ENCODE measurements at regions not wholly inside any gene's neighbourhood (a gene's known extent, or its start where the extent isn't known, plus 50 kb on each side); places are given as distances from the start of the nearest gene placed in this dataset.

GRCh38 chr5:32501071-32502002, 56.8 kb upstream of the ZFR start:
- H3K36me3 Mint-ChIP-seq (ENCODE audit: low read depth) = no peaks in the 10 kb centered on the region
- no peak overlapping the region for H3K4me3 Mint-ChIP-seq
- POLR2A ChIA-PET = interaction anchor here (1.0 kb wide), 1 partner anchor 82 kb away, joined by 3 read pairs; no protein-coding TSS in a partner anchor
- H3K4me1 Mint-ChIP-seq = peaks cover 15% of the 10 kb centered on the region
- DNase-seq = no peak
- H3K27ac Mint-ChIP-seq = no peak overlapping the region
- H3K9me3 Mint-ChIP-seq = no peaks in the 10 kb centered on the region
- H3K27me3 Mint-ChIP-seq = peaks cover 11% of the 10 kb centered on the region
- CTCF ChIA-PET = interaction anchor here (1.8 kb wide), 1 partner anchor 89 kb away, joined by 9 read pairs; no protein-coding TSS in a partner anchor

GRCh38 chr5:32500181-32500580, 55.6 kb upstream of the ZFR start:
- Mint-ChIP-seq H3K27ac (no peak overlapping the region), H3K9me3 (no peaks in the 10 kb centered on the region), H3K4me3 (no peak overlapping the region), H3K27me3 (peaks cover 5% of the 10 kb centered on the region), H3K4me1 (peaks cover 15% of the 10 kb centered on the region), H3K36me3 (ENCODE audit: low read depth) (no peaks in the 10 kb centered on the region)
- no peak for DNase-seq
- CTCF ChIA-PET = interaction anchor here (1.3 to 1.8 kb wide), 3 partner anchors 10 to 90 kb away, joined by 3 to 10 read pairs (median 9); no protein-coding TSS in a partner anchor
- POLR2A ChIA-PET = no interaction called here

- Mint-ChIP-seq H3K4me1 (peaks cover 11% of the 10 kb centered on the region), H3K9me3 (no peaks in the 10 kb centered on the region), H3K36me3 (ENCODE audit: low read depth) (no peaks in the 10 kb centered on the region), H3K4me3 (no peak overlapping the region), H3K27me3 (peaks cover 1% of the 10 kb centered on the region), H3K27ac (no peak overlapping the region)
- ChIA-PET CTCF (interaction anchor here (1.3 to 1.8 kb wide), 4 partner anchors 10 to 91 kb away, joined by 3 to 10 read pairs (median 7); no protein-coding TSS in a partner anchor), POLR2A (interaction anchor here (1.0 to 1.2 kb wide), 2 partner anchors 54 to 83 kb away, joined by 4 read pairs; partner anchors contain the start of gene ZFR)
- DNase-seq = no peak
Observed at GRCh38 chr5:32499261-32499660, 54.7 kb upstream of the ZFR start.

GRCh38 chr5:32498484-32498883, 53.9 kb upstream of the ZFR start:
- no peak overlapping the region for H3K27ac Mint-ChIP-seq
- no peak for DNase-seq

GRCh38 chr5:32496104-32496503, 51.6 kb upstream of the ZFR start:
- peaks cover 1% of the 10 kb centered on the region for H3K27me3 Mint-ChIP-seq
- ChIA-PET POLR2A (interaction anchor here (2.1 kb wide), 1 partner anchor 35 kb away, joined by 6 read pairs; no protein-coding TSS in a partner anchor), CTCF (interaction anchor here (2.2 to 2.5 kb wide), 2 partner anchors 9 to 94 kb away, joined by 8 to 13 read pairs; no protein-coding TSS in a partner anchor)
- no peak overlapping the region for H3K4me3 Mint-ChIP-seq
- no peaks in the 10 kb centered on the region for H3K9me3 Mint-ChIP-seq
- no peaks in the 10 kb centered on the region for H3K36me3 Mint-ChIP-seq (ENCODE audit: low read depth)
- DNase-seq = no peak
- no peak overlapping the region for H3K27ac Mint-ChIP-seq
- peaks cover 11% of the 10 kb centered on the region for H3K4me1 Mint-ChIP-seq

More at GRCh38 chr5:32498484-32498883, 53.9 kb upstream of the ZFR start:
- H3K9me3 Mint-ChIP-seq = no peaks in the 10 kb centered on the region
- no peaks in the 10 kb centered on the region for H3K36me3 Mint-ChIP-seq (ENCODE audit: low read depth)
- H3K4me3 Mint-ChIP-seq = no peak overlapping the region
- POLR2A ChIA-PET = interaction anchor here (1.2 to 2.1 kb wide), 2 partner anchors 33 to 54 kb away, joined by 4 to 6 read pairs; partner anchors contain the start of gene ZFR
- CTCF ChIA-PET = interaction anchor here (1.3 kb wide), 1 partner anchor 85 kb away, joined by 5 read pairs; no protein-coding TSS in a partner anchor
- peaks cover 1% of the 10 kb centered on the region for H3K27me3 Mint-ChIP-seq
- H3K4me1 Mint-ChIP-seq = peaks cover 11% of the 10 kb centered on the region

- Mint-ChIP-seq H3K27ac (no peak overlapping the region), H3K9me3 (no peaks in the 10 kb centered on the region), H3K36me3 (ENCODE audit: low read depth) (no peaks in the 10 kb centered on the region), H3K4me3 (no peak overlapping the region), H3K4me1 (peaks cover 11% of the 10 kb centered on the region), H3K27me3 (peaks cover 1% of the 10 kb centered on the region)
- DNase-seq = no peak
- CTCF ChIA-PET = interaction anchor here (1.9 kb wide), 1 partner anchor 95 kb away, joined by 14 read pairs; no protein-coding TSS in a partner anchor
- POLR2A ChIA-PET = no interaction called here
Observed at GRCh38 chr5:32494827-32495226, 50.3 kb upstream of the ZFR start.
